ENCODE measurements at regions not wholly inside any gene's neighbourhood (a gene's known extent, or its start where the extent isn't known, plus 50 kb on each side); places are given as distances from the start of the nearest gene placed in this dataset.

DNA sequence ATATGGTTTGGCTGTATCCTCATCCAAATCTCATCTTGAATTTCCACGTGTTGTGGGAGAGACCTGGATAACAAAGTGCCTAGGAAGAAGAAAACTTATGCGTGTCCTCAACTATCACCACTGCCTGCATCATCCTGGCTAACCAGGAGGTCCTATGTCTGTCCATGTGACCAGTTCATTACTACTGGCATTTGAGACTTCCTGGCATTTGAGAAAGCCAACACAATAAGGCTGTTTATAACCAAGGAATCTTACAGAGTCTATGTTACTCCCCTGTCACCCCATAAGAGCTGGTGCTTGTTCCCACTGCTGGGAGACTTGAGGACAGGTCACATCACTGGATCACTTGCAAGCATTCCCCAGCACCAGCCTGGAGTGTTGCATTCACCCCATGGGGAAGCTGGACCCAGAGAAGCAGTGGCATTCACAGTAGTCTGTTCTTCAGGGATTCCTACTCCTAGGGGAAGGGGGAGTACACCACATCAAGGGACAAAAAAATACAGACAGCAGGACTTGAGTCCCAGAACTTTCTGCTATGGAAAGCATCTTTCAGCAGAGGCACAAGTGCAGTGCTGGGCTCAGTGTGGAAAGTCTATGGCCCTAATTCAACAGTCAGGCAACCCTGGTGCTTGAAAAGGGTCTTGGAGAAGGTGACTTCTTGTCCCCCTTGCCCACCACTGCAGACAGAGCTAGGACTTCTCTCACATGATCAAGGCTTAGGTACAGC, 717.1 kb downstream of the SEMA5A start (continued):
- TF ChIP-seq, protein P1, sequence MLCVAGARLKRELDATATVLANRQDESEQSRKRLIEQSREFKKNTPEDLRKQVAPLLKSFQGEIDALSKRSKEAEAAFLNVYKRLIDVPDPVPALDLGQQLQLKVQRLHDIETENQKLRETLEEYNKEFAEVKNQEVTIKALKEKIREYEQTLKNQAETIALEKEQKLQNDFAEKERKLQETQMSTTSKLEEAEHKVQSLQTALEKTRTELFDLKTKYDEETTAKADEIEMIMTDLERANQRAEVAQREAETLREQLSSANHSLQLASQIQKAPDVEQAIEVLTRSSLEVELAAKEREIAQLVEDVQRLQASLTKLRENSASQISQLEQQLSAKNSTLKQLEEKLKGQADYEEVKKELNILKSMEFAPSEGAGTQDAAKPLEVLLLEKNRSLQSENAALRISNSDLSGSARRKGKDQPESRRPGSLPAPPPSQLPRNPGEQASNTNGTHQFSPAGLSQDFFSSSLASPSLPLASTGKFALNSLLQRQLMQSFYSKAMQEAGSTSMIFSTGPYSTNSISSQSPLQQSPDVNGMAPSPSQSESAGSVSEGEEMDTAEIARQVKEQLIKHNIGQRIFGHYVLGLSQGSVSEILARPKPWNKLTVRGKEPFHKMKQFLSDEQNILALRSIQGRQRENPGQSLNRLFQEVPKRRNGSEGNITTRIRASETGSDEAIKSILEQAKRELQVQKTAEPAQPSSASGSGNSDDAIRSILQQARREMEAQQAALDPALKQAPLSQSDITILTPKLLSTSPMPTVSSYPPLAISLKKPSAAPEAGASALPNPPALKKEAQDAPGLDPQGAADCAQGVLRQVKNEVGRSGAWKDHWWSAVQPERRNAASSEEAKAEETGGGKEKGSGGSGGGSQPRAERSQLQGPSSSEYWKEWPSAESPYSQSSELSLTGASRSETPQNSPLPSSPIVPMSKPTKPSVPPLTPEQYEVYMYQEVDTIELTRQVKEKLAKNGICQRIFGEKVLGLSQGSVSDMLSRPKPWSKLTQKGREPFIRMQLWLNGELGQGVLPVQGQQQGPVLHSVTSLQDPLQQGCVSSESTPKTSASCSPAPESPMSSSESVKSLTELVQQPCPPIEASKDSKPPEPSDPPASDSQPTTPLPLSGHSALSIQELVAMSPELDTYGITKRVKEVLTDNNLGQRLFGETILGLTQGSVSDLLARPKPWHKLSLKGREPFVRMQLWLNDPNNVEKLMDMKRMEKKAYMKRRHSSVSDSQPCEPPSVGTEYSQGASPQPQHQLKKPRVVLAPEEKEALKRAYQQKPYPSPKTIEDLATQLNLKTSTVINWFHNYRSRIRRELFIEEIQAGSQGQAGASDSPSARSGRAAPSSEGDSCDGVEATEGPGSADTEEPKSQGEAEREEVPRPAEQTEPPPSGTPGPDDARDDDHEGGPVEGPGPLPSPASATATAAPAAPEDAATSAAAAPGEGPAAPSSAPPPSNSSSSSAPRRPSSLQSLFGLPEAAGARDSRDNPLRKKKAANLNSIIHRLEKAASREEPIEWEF (IDR thresholded peaks at IDR 0.05; ENCODE audit: insufficient replicate concordance, low read depth, low read length) = no peak
- TF ChIP-seq ZNF622 (IDR thresholded peaks at IDR 0.05) (no peak), RCOR1 (conservative IDR thresholded peaks at IDR 0.05; ENCODE audit: low read depth, low read length) (no peak)
- TF ChIP-seq, protein P2, sequence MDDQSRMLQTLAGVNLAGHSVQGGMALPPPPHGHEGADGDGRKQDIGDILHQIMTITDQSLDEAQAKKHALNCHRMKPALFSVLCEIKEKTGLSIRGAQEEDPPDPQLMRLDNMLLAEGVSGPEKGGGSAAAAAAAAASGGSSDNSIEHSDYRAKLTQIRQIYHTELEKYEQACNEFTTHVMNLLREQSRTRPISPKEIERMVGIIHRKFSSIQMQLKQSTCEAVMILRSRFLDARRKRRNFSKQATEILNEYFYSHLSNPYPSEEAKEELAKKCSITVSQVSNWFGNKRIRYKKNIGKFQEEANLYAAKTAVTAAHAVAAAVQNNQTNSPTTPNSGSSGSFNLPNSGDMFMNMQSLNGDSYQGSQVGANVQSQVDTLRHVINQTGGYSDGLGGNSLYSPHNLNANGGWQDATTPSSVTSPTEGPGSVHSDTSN (IDR thresholded peaks at IDR 0.05; ENCODE audit: insufficient replicate concordance, low read depth, low read length) = no peak

DNA sequence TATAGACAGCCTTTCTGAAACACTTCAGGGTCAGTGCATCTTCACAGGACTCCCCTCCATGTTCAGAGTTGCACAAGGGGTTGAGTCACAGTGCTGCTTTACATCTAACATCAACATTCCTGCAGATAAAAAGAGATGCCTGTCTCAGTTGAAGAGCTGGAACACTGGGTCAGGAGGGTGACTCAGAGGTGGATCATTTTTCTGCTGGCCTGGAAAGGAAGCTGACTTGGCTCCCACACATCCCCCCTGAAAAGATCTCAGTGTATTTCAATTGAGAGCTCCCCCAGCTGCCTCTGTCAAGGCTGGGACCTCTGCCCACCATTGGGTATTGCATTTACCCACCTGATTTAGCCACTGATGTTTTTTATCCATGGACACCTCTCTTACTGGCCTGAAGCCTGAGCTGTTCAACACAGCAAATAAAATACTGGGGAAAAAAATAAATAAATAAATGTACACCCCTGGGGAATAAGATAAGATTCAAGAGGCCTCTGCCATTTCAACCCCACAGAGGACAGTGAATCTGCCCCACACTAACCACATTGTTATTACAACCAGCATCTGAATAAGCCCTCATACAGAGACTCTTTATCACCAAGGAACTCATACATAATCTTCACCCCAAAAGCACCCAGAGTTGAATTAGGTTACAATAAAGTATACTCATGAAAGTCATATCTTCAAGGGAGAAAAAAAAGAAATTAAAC, 716.4 kb downstream of the SEMA5A start:
- BruUV-seq (replicated peaks) = no TSS peak
- H3K4me3 ChIP-seq = no peak overlapping the region
- no peaks in the 10 kb centered on the region for H3K9me3 ChIP-seq (replicated peaks; ENCODE audit: control insufficient read depth, insufficient read depth, low read length)
- no peaks in the 10 kb centered on the region for H3K4me1 ChIP-seq (ENCODE audit: control insufficient read depth, insufficient read depth, low read length)
- H3K9ac ChIP-seq (ENCODE audit: control insufficient read depth, insufficient read depth, low read length) = no peak overlapping the region
- H3K27me3 ChIP-seq (replicated peaks in 1 of 2; ENCODE audit: control insufficient read depth in 2 of 2, insufficient read depth in 2 of 2, low read length in 1 of 2) = no peaks in the 10 kb centered on the region
- CTCF ChIA-PET = no interaction called here
- H2AFZ ChIP-seq (ENCODE audit: control insufficient read depth, low read depth, low read length) = no peak overlapping the region
- RAD21 ChIA-PET (ENCODE audit: unreplicated experiment) = no interaction called here
- ATAC-seq = no peak
- SMC1A ChIA-PET (ENCODE audit: uncharacterized antibody, unreplicated experiment) = no interaction called here
- FAIRE-seq = no peak
- H3K36me3 ChIP-seq (ENCODE audit: control insufficient read depth in 2 of 2, insufficient read depth in 2 of 2, low read length in 1 of 2) = no peaks in the 10 kb centered on the region
- POLR2A ChIA-PET = no interaction called here
- H3K4me2 ChIP-seq (ENCODE audit: control insufficient read depth, insufficient read depth) = no peak overlapping the region
- no peak for DNase-seq (ENCODE audit: low read depth, low spot score)
- no peaks in the 10 kb centered on the region for H4K20me1 ChIP-seq (ENCODE audit: control insufficient read depth, insufficient read depth)
- in situ Hi-C loops (cut with MboI) (no loop called here), intact Hi-C loops (cut with micrococcal nuclease; ENCODE audit: unreplicated experiment) (no loop called here)
- H3K27ac ChIP-seq (ENCODE audit: control insufficient read depth, insufficient read depth) = no peak overlapping the region
- H3K79me2 ChIP-seq (ENCODE audit: control insufficient read depth, insufficient read depth, low read length) = no peaks in the 10 kb centered on the region
- no peak for TF ChIP-seq TCF3 (IDR thresholded peaks at IDR 0.05; ENCODE audit: borderline replicate concordance, insufficient read depth, low read depth, low read length)
- no peak for TF ChIP-seq PAX8 (IDR thresholded peaks at IDR 0.05)
- TF ChIP-seq BACH1 (IDR thresholded peaks at IDR 0.05; ENCODE audit: borderline replicate concordance) = no peak
- TF ChIP-seq POLR2AphosphoS2 (IDR thresholded peaks at IDR 0.05; ENCODE audit: low read depth, low read length) = no peak
- TF ChIP-seq YBX1 (IDR thresholded peaks at IDR 0.05) = no peak
- no peak for TF ChIP-seq SUPT20H (IDR thresholded peaks at IDR 0.05; ENCODE audit: borderline replicate concordance, control insufficient read depth, low read depth, low read length)
- TF ChIP-seq SIX5 (IDR thresholded peaks at IDR 0.05; ENCODE audit: low read depth, low read length, severe bottlenecking) = no peak
- TF ChIP-seq, protein P3, sequence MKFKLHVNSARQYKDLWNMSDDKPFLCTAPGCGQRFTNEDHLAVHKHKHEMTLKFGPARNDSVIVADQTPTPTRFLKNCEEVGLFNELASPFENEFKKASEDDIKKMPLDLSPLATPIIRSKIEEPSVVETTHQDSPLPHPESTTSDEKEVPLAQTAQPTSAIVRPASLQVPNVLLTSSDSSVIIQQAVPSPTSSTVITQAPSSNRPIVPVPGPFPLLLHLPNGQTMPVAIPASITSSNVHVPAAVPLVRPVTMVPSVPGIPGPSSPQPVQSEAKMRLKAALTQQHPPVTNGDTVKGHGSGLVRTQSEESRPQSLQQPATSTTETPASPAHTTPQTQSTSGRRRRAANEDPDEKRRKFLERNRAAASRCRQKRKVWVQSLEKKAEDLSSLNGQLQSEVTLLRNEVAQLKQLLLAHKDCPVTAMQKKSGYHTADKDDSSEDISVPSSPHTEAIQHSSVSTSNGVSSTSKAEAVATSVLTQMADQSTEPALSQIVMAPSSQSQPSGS (IDR thresholded peaks at IDR 0.05; ENCODE audit: low read length) = no peak
- no peak for TF ChIP-seq IRF4 (IDR thresholded peaks at IDR 0.05; ENCODE audit: low read depth, low read length)
- no peak for TF ChIP-seq SMAD5 (IDR thresholded peaks at IDR 0.05; ENCODE audit: low read depth)

Measured in GM12878 (cell line).